ENCODE measurements at regions not wholly inside any gene's neighbourhood (a gene's known extent, or its start where the extent isn't known, plus 50 kb on each side); places are given as distances from the start of the nearest gene placed in this dataset.

DNA sequence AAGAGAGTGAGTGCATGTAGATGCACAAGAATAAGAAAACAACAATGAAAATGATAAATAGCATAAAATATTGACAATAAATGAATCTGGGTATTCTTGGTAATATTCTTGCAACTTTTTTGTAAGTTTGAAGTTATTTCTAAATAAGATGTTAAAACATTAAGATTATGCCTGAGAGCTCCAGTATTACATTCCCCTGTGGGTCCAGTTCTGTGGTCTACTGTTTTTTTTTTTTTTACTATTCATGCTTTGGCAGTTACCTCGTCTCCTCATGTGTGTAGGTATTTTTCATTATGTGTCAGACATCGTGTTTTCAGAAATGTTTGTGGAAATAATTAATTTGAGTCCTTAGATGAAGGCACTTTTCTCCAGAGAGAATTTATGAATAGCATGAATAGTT is 386.2 kb downstream of the AACS start:
- Histone ChIP-seq H3K4me3 (replicated peaks; ENCODE audit: insufficient read depth, low read length) (no peak overlapping the region), H3K27me3 (ENCODE audit: insufficient read depth, poor library complexity, severe bottlenecking) (no peaks in the 10 kb centered on the region), H3K27ac (replicated peaks) (no peak overlapping the region)
- TF ChIP-seq SPI1 (IDR thresholded peaks at IDR 0.05; ENCODE audit: borderline replicate concordance, low read depth) (no peak), GABPA (IDR thresholded peaks at IDR 0.05; ENCODE audit: low read depth) (no peak), POLR2AphosphoS5 (IDR thresholded peaks at IDR 0.05; ENCODE audit: low read depth) (no peak)
- TF ChIP-seq, protein P1, sequence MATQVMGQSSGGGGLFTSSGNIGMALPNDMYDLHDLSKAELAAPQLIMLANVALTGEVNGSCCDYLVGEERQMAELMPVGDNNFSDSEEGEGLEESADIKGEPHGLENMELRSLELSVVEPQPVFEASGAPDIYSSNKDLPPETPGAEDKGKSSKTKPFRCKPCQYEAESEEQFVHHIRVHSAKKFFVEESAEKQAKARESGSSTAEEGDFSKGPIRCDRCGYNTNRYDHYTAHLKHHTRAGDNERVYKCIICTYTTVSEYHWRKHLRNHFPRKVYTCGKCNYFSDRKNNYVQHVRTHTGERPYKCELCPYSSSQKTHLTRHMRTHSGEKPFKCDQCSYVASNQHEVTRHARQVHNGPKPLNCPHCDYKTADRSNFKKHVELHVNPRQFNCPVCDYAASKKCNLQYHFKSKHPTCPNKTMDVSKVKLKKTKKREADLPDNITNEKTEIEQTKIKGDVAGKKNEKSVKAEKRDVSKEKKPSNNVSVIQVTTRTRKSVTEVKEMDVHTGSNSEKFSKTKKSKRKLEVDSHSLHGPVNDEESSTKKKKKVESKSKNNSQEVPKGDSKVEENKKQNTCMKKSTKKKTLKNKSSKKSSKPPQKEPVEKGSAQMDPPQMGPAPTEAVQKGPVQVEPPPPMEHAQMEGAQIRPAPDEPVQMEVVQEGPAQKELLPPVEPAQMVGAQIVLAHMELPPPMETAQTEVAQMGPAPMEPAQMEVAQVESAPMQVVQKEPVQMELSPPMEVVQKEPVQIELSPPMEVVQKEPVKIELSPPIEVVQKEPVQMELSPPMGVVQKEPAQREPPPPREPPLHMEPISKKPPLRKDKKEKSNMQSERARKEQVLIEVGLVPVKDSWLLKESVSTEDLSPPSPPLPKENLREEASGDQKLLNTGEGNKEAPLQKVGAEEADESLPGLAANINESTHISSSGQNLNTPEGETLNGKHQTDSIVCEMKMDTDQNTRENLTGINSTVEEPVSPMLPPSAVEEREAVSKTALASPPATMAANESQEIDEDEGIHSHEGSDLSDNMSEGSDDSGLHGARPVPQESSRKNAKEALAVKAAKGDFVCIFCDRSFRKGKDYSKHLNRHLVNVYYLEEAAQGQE (IDR thresholded peaks at IDR 0.05; ENCODE audit: insufficient replicate concordance, low read depth) = no peak
- TF ChIP-seq, protein P2, sequence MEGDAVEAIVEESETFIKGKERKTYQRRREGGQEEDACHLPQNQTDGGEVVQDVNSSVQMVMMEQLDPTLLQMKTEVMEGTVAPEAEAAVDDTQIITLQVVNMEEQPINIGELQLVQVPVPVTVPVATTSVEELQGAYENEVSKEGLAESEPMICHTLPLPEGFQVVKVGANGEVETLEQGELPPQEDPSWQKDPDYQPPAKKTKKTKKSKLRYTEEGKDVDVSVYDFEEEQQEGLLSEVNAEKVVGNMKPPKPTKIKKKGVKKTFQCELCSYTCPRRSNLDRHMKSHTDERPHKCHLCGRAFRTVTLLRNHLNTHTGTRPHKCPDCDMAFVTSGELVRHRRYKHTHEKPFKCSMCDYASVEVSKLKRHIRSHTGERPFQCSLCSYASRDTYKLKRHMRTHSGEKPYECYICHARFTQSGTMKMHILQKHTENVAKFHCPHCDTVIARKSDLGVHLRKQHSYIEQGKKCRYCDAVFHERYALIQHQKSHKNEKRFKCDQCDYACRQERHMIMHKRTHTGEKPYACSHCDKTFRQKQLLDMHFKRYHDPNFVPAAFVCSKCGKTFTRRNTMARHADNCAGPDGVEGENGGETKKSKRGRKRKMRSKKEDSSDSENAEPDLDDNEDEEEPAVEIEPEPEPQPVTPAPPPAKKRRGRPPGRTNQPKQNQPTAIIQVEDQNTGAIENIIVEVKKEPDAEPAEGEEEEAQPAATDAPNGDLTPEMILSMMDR (IDR thresholded peaks at IDR 0.05; ENCODE audit: insufficient read depth, low read length) = no peak
- no peak for DNase-seq (ENCODE audit: low read depth in 1 of 2, low spot score in 1 of 2)

DNA sequence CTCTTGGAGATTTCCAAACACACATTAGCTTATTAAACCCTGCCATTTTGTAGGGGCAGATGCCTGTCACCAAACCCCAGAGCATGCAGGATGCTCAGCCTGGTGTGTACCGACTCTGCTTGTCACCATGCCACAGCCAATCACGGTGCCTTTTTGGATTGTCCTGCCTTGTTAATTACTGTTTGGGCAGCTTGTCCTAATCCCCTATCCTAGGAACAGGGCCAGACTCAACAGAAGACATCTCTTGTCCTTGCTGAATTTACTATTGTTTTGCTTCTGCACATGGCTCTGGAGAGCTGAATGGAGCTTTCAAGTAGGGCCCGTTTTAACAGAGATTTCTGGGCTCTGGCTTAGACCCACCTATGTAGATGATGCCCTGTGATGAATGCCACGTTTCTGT is 388.5 kb downstream of the AACS start:
- TF ChIP-seq, protein P2 (IDR thresholded peaks at IDR 0.05; ENCODE audit: insufficient read depth, low read length) = no peak
- TF ChIP-seq POLR2AphosphoS5 (IDR thresholded peaks at IDR 0.05; ENCODE audit: low read depth) (no peak), GABPA (IDR thresholded peaks at IDR 0.05; ENCODE audit: low read depth) (no peak), SPI1 (IDR thresholded peaks at IDR 0.05; ENCODE audit: borderline replicate concordance, low read depth) (no peak)
- TF ChIP-seq, protein P1 (IDR thresholded peaks at IDR 0.05; ENCODE audit: insufficient replicate concordance, low read depth) = no peak
- Histone ChIP-seq H3K27me3 (ENCODE audit: insufficient read depth, poor library complexity, severe bottlenecking) (no peaks in the 10 kb centered on the region), H3K27ac (replicated peaks) (no peak overlapping the region), H3K4me3 (replicated peaks; ENCODE audit: insufficient read depth, low read length) (no peak overlapping the region)
- no peak for DNase-seq (ENCODE audit: low read depth in 1 of 2, low spot score in 1 of 2)

DNA sequence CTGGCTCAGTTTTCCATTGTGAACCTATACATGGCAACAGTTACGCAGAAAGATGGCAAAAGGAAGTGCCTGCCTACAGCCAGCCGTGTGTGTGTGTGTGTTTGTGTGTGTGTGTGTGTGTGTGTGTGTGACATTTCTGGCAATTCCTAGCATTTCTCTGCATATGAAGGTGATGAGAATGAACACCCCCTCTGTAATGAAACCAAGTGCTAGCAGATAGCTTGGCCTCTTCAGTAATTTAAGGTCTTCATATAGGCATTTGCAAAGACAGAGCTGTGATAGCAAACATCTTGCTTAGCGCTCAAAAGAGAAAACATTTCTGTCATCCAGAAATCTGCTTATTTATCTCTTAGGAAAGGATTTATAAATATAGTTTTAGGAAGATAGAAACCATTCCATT is 389.1 kb downstream of the AACS start:
- DNase-seq (ENCODE audit: low read depth in 1 of 2, low spot score in 1 of 2) = no peak
- H3K27me3 ChIP-seq (ENCODE audit: insufficient read depth, poor library complexity, severe bottlenecking) = no peaks in the 10 kb centered on the region

More for the DNA sequence above, 389.1 kb downstream of the AACS start:
- Histone ChIP-seq H3K4me3 (replicated peaks; ENCODE audit: insufficient read depth, low read length) (no peak overlapping the region), H3K27ac (replicated peaks) (no peak overlapping the region)
- TF ChIP-seq GABPA (IDR thresholded peaks at IDR 0.05; ENCODE audit: low read depth) = no peak
- TF ChIP-seq SPI1 (IDR thresholded peaks at IDR 0.05; ENCODE audit: borderline replicate concordance, low read depth) = no peak
- TF ChIP-seq, protein P2 (IDR thresholded peaks at IDR 0.05; ENCODE audit: insufficient read depth, low read length) = no peak
- TF ChIP-seq, protein P1 (IDR thresholded peaks at IDR 0.05; ENCODE audit: insufficient replicate concordance, low read depth) = no peak

Measured in HL-60 (cell line).